Activated CD8-positive, alpha-beta memory T cell treated with anti-CD3 and anti-CD28 coated beads for 24 hours (primary cell): ENCODE measurements at regions not wholly inside any gene's neighbourhood (a gene's known extent, or its start where the extent isn't known, plus 50 kb on each side); places are given as distances from the start of the nearest gene placed in this dataset.

Experiments used
- DNase-seq: peaks from one replicate; pipeline ENCODE4 v3.0.0-alpha.2; 2020

GRCh38 chr2:237250599-237250998 is 163.4 kb downstream of the COL6A3 start:
- no peak for DNase-seq

GRCh38 chr2:237251986-237252385 is 162.0 kb downstream of the COL6A3 start:
- no peak for DNase-seq

- DNase-seq: no peak
Measured at GRCh38 chr2:237253046-237253702, 160.8 kb downstream of the COL6A3 start.

GRCh38 chr2:237254369-237254861 is 159.5 kb downstream of the COL6A3 start:
- no peak for DNase-seq

GRCh38 chr2:237254911-237255578 is 158.9 kb downstream of the COL6A3 start:
- DNase-seq: no peak

- DNase-seq: no peak
Measured at GRCh38 chr2:237256887-237257286, 157.1 kb downstream of the COL6A3 start.

GRCh38 chr2:237257471-237257951 is 156.5 kb downstream of the COL6A3 start:
- no peak for DNase-seq

- DNase-seq: no peak
Measured at GRCh38 chr2:237258116-237258515, 155.8 kb downstream of the COL6A3 start.

- DNase-seq: no peak
Measured at GRCh38 chr2:237258615-237259014, 155.3 kb downstream of the COL6A3 start.

GRCh38 chr2:237259201-237259600 is 154.8 kb downstream of the COL6A3 start:
- no peak for DNase-seq

- no peak for DNase-seq
Measured at GRCh38 chr2:237260039-237260620, 153.8 kb downstream of the COL6A3 start.

GRCh38 chr2:237260686-237261085 is 153.3 kb downstream of the COL6A3 start:
- no peak for DNase-seq

- no peak for DNase-seq
Measured at GRCh38 chr2:237261327-237261726, 152.6 kb downstream of the COL6A3 start.

GRCh38 chr2:237262838-237263771 is 150.9 kb downstream of the COL6A3 start:
- no peak for DNase-seq

GRCh38 chr2:237264480-237265219 is 149.3 kb downstream of the COL6A3 start:
- no peak for DNase-seq

GRCh38 chr2:237268004-237268708 is 145.8 kb downstream of the COL6A3 start:
- no peak for DNase-seq

- DNase-seq: no peak
Measured at GRCh38 chr2:237269138-237269875, 144.7 kb downstream of the COL6A3 start.

GRCh38 chr2:237270520-237270919 is 143.4 kb downstream of the COL6A3 start:
- no peak for DNase-seq

- no peak for DNase-seq
Measured at GRCh38 chr2:237271698-237272652, 142.0 kb downstream of the COL6A3 start.
